HG03103 (cell line): ENCODE measurements at regions not wholly inside any gene's neighbourhood (a gene's known extent, or its start where the extent isn't known, plus 50 kb on each side); places are given as distances from the start of the nearest gene placed in this dataset.
"Not testable (repeated sequence)": the region's sequence is repeated elsewhere in the genome, so short reads cannot be mapped to it uniquely, and the experiment has no call there.

Source experiments
- ATAC-seq: cut with Tn5 transposase; IDR thresholded peaks from one replicate; pipeline ENCODE4 v1.9.1; 2021; ENCODE audit warnings: low read depth; ENCODE audit not compliant: unreplicated experiment

GRCh38 chr12:34097213-34097612, 74.9 kb downstream of the ALG10 start:
- no peak for ATAC-seq

GRCh38 chr12:34105392-34105933, 83.2 kb downstream of the ALG10 start:
- ATAC-seq = no peak

GRCh38 chr12:34106172-34106571, 83.9 kb downstream of the ALG10 start:
- no peak for ATAC-seq

GRCh38 chr12:34107016-34107415, 84.7 kb downstream of the ALG10 start:
- no peak for ATAC-seq

- no peak for ATAC-seq
Observed at GRCh38 chr12:34107781-34108404, 85.6 kb downstream of the ALG10 start.

GRCh38 chr12:34108405-34108803, 86.1 kb downstream of the ALG10 start:
- no peak for ATAC-seq

- ATAC-seq = no peak
Observed at GRCh38 chr12:34108967-34109366, 86.7 kb downstream of the ALG10 start.

- no peak for ATAC-seq
Observed at GRCh38 chr12:34109390-34109789, 87.1 kb downstream of the ALG10 start.

GRCh38 chr12:34109909-34110531, 87.7 kb downstream of the ALG10 start:
- not testable (repeated sequence) for ATAC-seq

- ATAC-seq = no peak
Observed at GRCh38 chr12:34119366-34119765, 97.1 kb downstream of the ALG10 start.

GRCh38 chr12:34121360-34121759, 99.1 kb downstream of the ALG10 start:
- ATAC-seq = no peak

- ATAC-seq = peak; percentile 73
Observed at GRCh38 chr12:34123092-34123491, 100.8 kb downstream of the ALG10 start.

GRCh38 chr12:34124608-34125007, 102.3 kb downstream of the ALG10 start:
- ATAC-seq = no peak

GRCh38 chr12:34126239-34126641, 103.9 kb downstream of the ALG10 start:
- no peak for ATAC-seq

GRCh38 chr12:34126805-34127204, 104.5 kb downstream of the ALG10 start:
- no peak for ATAC-seq

- not testable (repeated sequence) for ATAC-seq
Observed at GRCh38 chr12:34127379-34127778, 105.1 kb downstream of the ALG10 start.

- ATAC-seq = no peak
Observed at GRCh38 chr12:34142430-34142829, 120.1 kb downstream of the ALG10 start.

- ATAC-seq = no peak
Observed at GRCh38 chr12:34151019-34151418, 128.7 kb downstream of the ALG10 start.

GRCh38 chr12:34163443-34163842, 141.1 kb downstream of the ALG10 start:
- ATAC-seq = no peak

- no peak for ATAC-seq
Observed at GRCh38 chr12:34166427-34167060, 144.2 kb downstream of the ALG10 start.

GRCh38 chr12:34168507-34168906, 146.2 kb downstream of the ALG10 start:
- ATAC-seq = not testable (repeated sequence)

- ATAC-seq = no peak
Observed at GRCh38 chr12:34186492-34186891, 164.2 kb downstream of the ALG10 start.
